ENCODE measurements at regions not wholly inside any gene's neighbourhood (a gene's known extent, or its start where the extent isn't known, plus 50 kb on each side); places are given as distances from the start of the nearest gene placed in this dataset.
A peak's percentile ranks its signal among the peaks of the same experiment; 100 is the strongest.

- peak; percentile 22 for DNase-seq
- no peak overlapping the region for H3K4me3 ChIP-seq
- no peaks in the 10 kb centered on the region for H3K36me3 ChIP-seq
- H3K4me1 ChIP-seq: peaks cover 19% of the 10 kb centered on the region
- TF ChIP-seq CTCF (IDR thresholded peaks at IDR 0.05; ENCODE audit: borderline replicate concordance): no peak
- peak overlapping the region; percentile 23 for H3K27ac ChIP-seq (replicated peaks)
- H3K27me3 ChIP-seq (ENCODE audit: low read depth): no peaks in the 10 kb centered on the region
- peaks cover 18% of the 10 kb centered on the region for H3K9me3 ChIP-seq (replicated peaks)
- intact Hi-C loops (cut with micrococcal nuclease): no loop called here
Measured at GRCh38 chr18:22778996-22779395, 154.1 kb upstream of the RBBP8 start.

GRCh38 chr18:22783245-22783644, 149.9 kb upstream of the RBBP8 start:
- no peak for DNase-seq
- peaks cover 13% of the 10 kb centered on the region for H3K4me1 ChIP-seq
- H3K36me3 ChIP-seq: no peaks in the 10 kb centered on the region
- H3K27me3 ChIP-seq (ENCODE audit: low read depth): no peaks in the 10 kb centered on the region
- TF ChIP-seq CTCF (IDR thresholded peaks at IDR 0.05; ENCODE audit: borderline replicate concordance): no peak
- no peak overlapping the region for H3K27ac ChIP-seq (replicated peaks)
- intact Hi-C loops (cut with micrococcal nuclease): loop anchor here (10.0 kb wide), 1 partner anchor 62 kb away; no protein-coding TSS in a partner anchor
- no peak overlapping the region for H3K4me3 ChIP-seq
- H3K9me3 ChIP-seq (replicated peaks): peaks cover 18% of the 10 kb centered on the region

DNA sequence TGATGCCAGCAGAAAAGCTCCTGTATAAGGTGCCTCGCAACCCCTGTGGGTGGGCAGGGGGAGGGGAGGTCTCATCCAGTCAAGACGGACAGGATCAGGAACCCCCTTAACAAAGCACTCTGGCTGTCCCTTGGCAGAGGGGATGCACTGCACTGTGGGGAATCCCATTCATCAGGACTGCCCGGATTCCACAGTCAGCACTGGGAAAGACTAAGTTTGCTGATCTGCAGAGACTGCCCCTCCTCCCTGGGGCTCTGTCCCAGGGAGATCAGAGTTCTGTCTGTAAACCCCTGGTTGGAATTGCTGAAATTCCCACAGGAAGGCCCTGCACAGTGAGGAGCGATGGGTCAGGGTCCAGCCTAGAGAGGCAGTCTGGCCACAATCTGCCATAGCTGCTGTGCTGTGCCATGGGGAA, 149.5 kb upstream of the RBBP8 start:
- no peak for TF ChIP-seq CTCF (IDR thresholded peaks at IDR 0.05; ENCODE audit: borderline replicate concordance)
- no peak for DNase-seq
- intact Hi-C loops (cut with micrococcal nuclease): loop anchor here (10.0 kb wide), 1 partner anchor 61 kb away; no protein-coding TSS in a partner anchor

DNA sequence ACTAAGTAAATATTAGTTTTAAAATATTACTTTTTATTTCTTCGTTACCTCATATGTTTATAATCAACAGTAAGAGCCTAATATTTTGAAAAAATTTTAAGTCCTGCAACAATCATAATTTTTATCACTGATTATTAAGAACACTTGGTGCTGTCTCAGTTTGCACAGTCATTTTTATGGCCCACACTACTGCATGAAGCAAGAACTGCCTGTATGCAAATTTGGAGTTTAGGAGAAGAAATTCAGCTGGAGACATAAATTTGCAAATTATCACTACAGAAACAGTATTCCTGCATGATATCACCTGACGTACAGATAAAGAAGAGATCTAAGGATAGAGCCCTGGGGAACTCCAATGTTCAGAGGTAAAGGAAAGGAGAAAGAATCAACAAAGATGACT, 144.1 kb upstream of the RBBP8 start:
- Histone ChIP-seq H3K36me3 (no peaks in the 10 kb centered on the region), H3K4me1 (no peaks in the 10 kb centered on the region), H3K27me3 (ENCODE audit: low read depth) (no peaks in the 10 kb centered on the region), H3K4me3 (no peak overlapping the region), H3K9me3 (replicated peaks) (no peaks in the 10 kb centered on the region), H3K27ac (replicated peaks) (no peak overlapping the region)
- intact Hi-C loops (cut with micrococcal nuclease): loop anchor here (10.0 kb wide), 1 partner anchor 56 kb away; no protein-coding TSS in a partner anchor
- TF ChIP-seq CTCF (IDR thresholded peaks at IDR 0.05; ENCODE audit: borderline replicate concordance): no peak
- DNase-seq: no peak

More for the DNA sequence above, 149.5 kb upstream of the RBBP8 start:
- H3K27ac ChIP-seq (replicated peaks): no peak overlapping the region
- no peaks in the 10 kb centered on the region for H3K36me3 ChIP-seq
- peaks cover 18% of the 10 kb centered on the region for H3K9me3 ChIP-seq (replicated peaks)
- H3K4me1 ChIP-seq: peaks cover 9% of the 10 kb centered on the region
- no peak overlapping the region for H3K4me3 ChIP-seq
- no peaks in the 10 kb centered on the region for H3K27me3 ChIP-seq (ENCODE audit: low read depth)

- H3K27me3 ChIP-seq (ENCODE audit: low read depth): no peaks in the 10 kb centered on the region
- intact Hi-C loops (cut with micrococcal nuclease): loop anchor here (10.0 kb wide), 1 partner anchor 55 kb away; no protein-coding TSS in a partner anchor
Measured at GRCh38 chr18:22789600-22789999, 143.5 kb upstream of the RBBP8 start.

More at GRCh38 chr18:22789600-22789999, 143.5 kb upstream of the RBBP8 start:
- no peaks in the 10 kb centered on the region for H3K9me3 ChIP-seq (replicated peaks)
- TF ChIP-seq CTCF (IDR thresholded peaks at IDR 0.05; ENCODE audit: borderline replicate concordance): no peak
- no peaks in the 10 kb centered on the region for H3K36me3 ChIP-seq
- no peak overlapping the region for H3K4me3 ChIP-seq
- no peak for DNase-seq
- no peak overlapping the region for H3K27ac ChIP-seq (replicated peaks)
- H3K4me1 ChIP-seq: no peaks in the 10 kb centered on the region
